H1 (cell line): ENCODE measurements at regions not wholly inside any gene's neighbourhood (a gene's known extent, or its start where the extent isn't known, plus 50 kb on each side); places are given as distances from the start of the nearest gene placed in this dataset.

Experiments
- CTCF ChIA-PET: fragments of 300-600 bp; sonication (Branson Sonifier 250); formaldehyde crosslinking; loops from one replicate; lab custom pipeline; 2021; ENCODE audit not compliant: partially characterized antibody; lab: Charles Lee
- POLR2A ChIA-PET: fragments of 300-600 bp; sonication (Branson Sonifier 250); formaldehyde crosslinking; loops from one replicate; lab custom pipeline; 2021; ENCODE audit warnings: inconsistent platforms; ENCODE audit not compliant: partially characterized antibody; lab: Charles Lee
- DNase-seq, 2 experiments: peaks; one replicate each; pipeline versions ENCODE4 v3.0.0 to v3.0.0-alpha.2; 2010 to 2022; ENCODE audit warnings: low spot score in 2 of 2, low read depth in 1 of 2, mixed read lengths in 1 of 2
- FAIRE-seq: peaks from 2 replicates; lab custom pipeline; 2011; peaks lifted over from hg19 to GRCh38; lab: Jason Lieb, UNC
- H2AFZ ChIP-seq: 2 replicates; pipeline ENCODE4 v1.8.1; 2012; ENCODE audit warnings: low read length, inconsistent platforms
- H2AK5ac ChIP-seq: 2 replicates; pipeline ENCODE4 v1.6.1; 2013; ENCODE audit warnings: low read depth, low read length
- H2BK120ac ChIP-seq: replicated peaks from 2 replicates; pipeline ENCODE3; 2013; ENCODE audit warnings: low read depth, low read length, inconsistent platforms
- H2BK12ac ChIP-seq: 2 replicates; pipeline ENCODE4 v1.6.1; 2013; ENCODE audit warnings: low read depth, low read length
- H2BK15ac ChIP-seq: 2 replicates; pipeline ENCODE4 v1.6.1; 2013; ENCODE audit warnings: low read length
- H2BK20ac ChIP-seq: 2 replicates; pipeline ENCODE4 v1.6.1; 2013; ENCODE audit warnings: low read length
- H2BK5ac ChIP-seq: 2 replicates; pipeline ENCODE4 v1.6.1; 2013; ENCODE audit warnings: low read depth, low read length
- H3K14ac ChIP-seq: 2 replicates; pipeline ENCODE4 v1.6.1; 2013; ENCODE audit warnings: inconsistent platforms; ENCODE audit not compliant: insufficient read length
- H3K18ac ChIP-seq: 2 replicates; pipeline ENCODE4 v1.6.1; 2013; ENCODE audit warnings: low read length; ENCODE audit errors: extremely low read depth
- H3K23ac ChIP-seq: 2 replicates; pipeline ENCODE4 v1.6.1; 2013; ENCODE audit warnings: inconsistent platforms; ENCODE audit not compliant: insufficient read length
- H3K23me2 ChIP-seq: 2 replicates; pipeline ENCODE4 v1.6.1; 2013; ENCODE audit warnings: low read depth, low read length
- H3K27ac ChIP-seq: 2 replicates; pipeline ENCODE4 v1.6.1; 2011; ENCODE audit warnings: low read depth, low read length, inconsistent platforms
- H3K27me3 ChIP-seq, 4 experiments: replicated peaks in 1 of 4; 1 replicate in 1 of 4; 2 replicates in 3 of 4; pipeline versions ENCODE4 v1.6.1 to v1.8.1; 2011 to 2013; ENCODE audit warnings: low read length in 3 of 4, mild to moderate bottlenecking in 3 of 4, inconsistent platforms in 2 of 4, mixed read lengths in 2 of 4, moderate library complexity in 1 of 4; ENCODE audit not compliant: control insufficient read depth in 3 of 4, insufficient read depth in 3 of 4; ENCODE audit errors: extremely low read depth in 1 of 4
- H3K36me3 ChIP-seq, 4 experiments: 2 replicates each; pipeline versions ENCODE4 v1.6.1 to v1.8.1; 2011 to 2013; ENCODE audit warnings: mild to moderate bottlenecking in 4 of 4, low read length in 3 of 4, moderate library complexity in 2 of 4, control low read depth in 1 of 4, inconsistent platforms in 1 of 4; ENCODE audit not compliant: insufficient read depth in 4 of 4, control insufficient read depth in 2 of 4
- H3K4ac ChIP-seq: replicated peaks from 2 replicates; pipeline ENCODE3; 2013; ENCODE audit warnings: low read length, low read depth, mixed read lengths, inconsistent platforms; ENCODE audit not compliant: insufficient read length
- H3K4me1 ChIP-seq, 4 experiments: replicated peaks in 1 of 4; 1 replicate in 1 of 4; 2 replicates in 3 of 4; pipeline versions ENCODE4 v1.6.1 to v1.8.1; 2011 to 2013; ENCODE audit warnings: low read length in 3 of 4, inconsistent platforms in 2 of 4, mixed read lengths in 1 of 4; ENCODE audit not compliant: insufficient read depth in 4 of 4, control insufficient read depth in 3 of 4
- H3K4me2 ChIP-seq, 2 experiments: 2 replicates each; pipeline versions ENCODE4 v1.6.1 to v1.8.1; 2011 to 2013; ENCODE audit warnings: low read depth in 2 of 2, low read length in 2 of 2, control low read depth in 1 of 2, inconsistent platforms in 1 of 2, mild to moderate bottlenecking in 1 of 2; ENCODE audit not compliant: insufficient read depth in 1 of 2
- H3K4me3 ChIP-seq, 4 experiments: fragments of 200-600, 300-600 bp in 1 of 4; sonication (generic), shearing (Covaris generic), sonication (Bioruptor Twin) in 1 of 4; 2 replicates each; pipeline versions ENCODE4 v1.5.1 to v1.8.1; 2011 to 2016; ENCODE audit warnings: low read length in 4 of 4, low read depth in 3 of 4, control low read depth in 2 of 4, inconsistent platforms in 2 of 4, mild to moderate bottlenecking in 2 of 4, mixed read lengths in 1 of 4, moderate library complexity in 1 of 4; ENCODE audit not compliant: insufficient read depth in 2 of 4; ENCODE audit errors: extremely low read depth in 1 of 4
- H3K56ac ChIP-seq: replicated peaks from 2 replicates; pipeline ENCODE3; 2013; ENCODE audit warnings: low read depth, mild to moderate bottlenecking, mixed read lengths, low read length, inconsistent platforms; ENCODE audit not compliant: insufficient read length
- H3K79me1 ChIP-seq: 2 replicates; pipeline ENCODE4 v1.6.1; 2013; ENCODE audit warnings: low read depth, low read length, control low read depth
- H3K79me2 ChIP-seq, 2 experiments: 2 replicates each; pipeline versions ENCODE4 v1.6.1 to v1.8.1; 2012 to 2013; ENCODE audit warnings: low read length in 2 of 2, mild to moderate bottlenecking in 2 of 2, inconsistent platforms in 1 of 2; ENCODE audit not compliant: insufficient read depth in 2 of 2, control insufficient read depth in 1 of 2
- H3K9ac ChIP-seq, 4 experiments: replicated peaks in 1 of 4; 1 replicate in 1 of 4; 2 replicates in 3 of 4; pipeline versions ENCODE4 v1.6.1 to v1.8.1; 2011 to 2013; ENCODE audit warnings: low read depth in 3 of 4, low read length in 3 of 4, control low read depth in 2 of 4, mild to moderate bottlenecking in 2 of 4, moderate library complexity in 2 of 4, inconsistent platforms in 1 of 4; ENCODE audit errors: extremely low read depth in 1 of 4
- H3K9me3 ChIP-seq, 2 experiments: 2 replicates each; pipeline versions ENCODE4 v1.6.1 to v1.8.1; 2012 to 2013; ENCODE audit warnings: mild to moderate bottlenecking in 2 of 2, moderate library complexity in 2 of 2, control low read depth in 1 of 2, inconsistent platforms in 1 of 2, low read depth in 1 of 2, low read length in 1 of 2, mixed read lengths in 1 of 2; ENCODE audit not compliant: insufficient read depth in 2 of 2
- H4K20me1 ChIP-seq, 2 experiments: replicated peaks in 1 of 2; 2 replicates each; pipeline versions ENCODE3 to v1.8.1; 2011 to 2013; ENCODE audit warnings: inconsistent platforms in 2 of 2, low read length in 2 of 2, mild to moderate bottlenecking in 1 of 2; ENCODE audit not compliant: insufficient read depth in 2 of 2, control insufficient read depth in 1 of 2
- H4K5ac ChIP-seq: 2 replicates; pipeline ENCODE4 v1.6.1; 2013; ENCODE audit warnings: low read length, low read depth, mixed read lengths, inconsistent platforms; ENCODE audit not compliant: insufficient read length
- H4K8ac ChIP-seq: 2 replicates; pipeline ENCODE4 v1.8.0; 2013; ENCODE audit warnings: mild to moderate bottlenecking, moderate library complexity, low read length, inconsistent platforms; ENCODE audit not compliant: insufficient read depth; ENCODE audit errors: extremely low read depth
- H4K91ac ChIP-seq: replicated peaks from 2 replicates; pipeline ENCODE3; 2013; ENCODE audit warnings: low read length, mixed read lengths, inconsistent platforms; ENCODE audit not compliant: insufficient read length
- BCL11A ChIP-seq, 2 experiments: IDR thresholded peaks; one replicate each; pipeline ENCODE4 v1.6.1; 2011; ENCODE audit warnings: low read depth in 2 of 2, low read length in 2 of 2, mild to moderate bottlenecking in 2 of 2
- CBX5 ChIP-seq: fragments of 300-800, 300-1000 bp; sonication (generic); IDR thresholded peaks from 2 replicates; pipeline ENCODE4 v1.7.1; 2016; ENCODE audit warnings: antibody characterized with exemption, low read length, low read depth
- CBX8 ChIP-seq: fragments of 300-800, 300-1000 bp; sonication (generic); IDR thresholded peaks from 2 replicates; pipeline ENCODE4 v1.7.1; 2016; ENCODE audit warnings: low read depth, low read length, borderline replicate concordance
- EZH2 ChIP-seq: fragments of 200-600 bp; sonication (generic); IDR thresholded peaks from 2 replicates; pipeline ENCODE4 v1.7.1; 2012; ENCODE audit warnings: low read depth, mild to moderate bottlenecking, moderate library complexity, low read length, inconsistent platforms; ENCODE audit not compliant: severe bottlenecking
- FOSL1 ChIP-seq: IDR thresholded peaks from 2 replicates; pipeline ENCODE4 v1.6.1; 2011; ENCODE audit warnings: mild to moderate bottlenecking, low read depth, low read length, moderate library complexity; ENCODE audit not compliant: insufficient read depth
- JUND ChIP-seq: IDR thresholded peaks from 2 replicates; pipeline ENCODE4 v1.6.1; 2011; ENCODE audit warnings: mild to moderate bottlenecking, improper control_type of control experiment, low read length
- KDM5A ChIP-seq: fragments of 200-600 bp; IDR thresholded peaks from 2 replicates; pipeline ENCODE4 v1.7.1; 2012; ENCODE audit warnings: mild to moderate bottlenecking, low read length, inconsistent platforms, mixed read lengths
- RBBP5 ChIP-seq: IDR thresholded peaks from 2 replicates; pipeline ENCODE4 v1.7.1; 2012; ENCODE audit warnings: low read depth, mild to moderate bottlenecking, inconsistent platforms, low read length, moderate library complexity, borderline replicate concordance
- SRF ChIP-seq: IDR thresholded peaks from 2 replicates; pipeline ENCODE4 v1.6.1; 2011; ENCODE audit warnings: mild to moderate bottlenecking, low read depth, low read length, moderate library complexity
- TAF1 ChIP-seq: IDR thresholded peaks from 2 replicates; pipeline ENCODE4 v1.6.1; 2011; ENCODE audit warnings: mild to moderate bottlenecking, low read depth, low read length
- TBP ChIP-seq: IDR thresholded peaks from 2 replicates; pipeline ENCODE4 v1.6.1; 2011; ENCODE audit warnings: low read depth, low read length, improper control_type of control experiment
- WGBS, 2 experiments: shearing (Covaris generic) in 1 of 2; methylation state at CpG; one replicate each; pipeline versions ENCODE4 v1.1.6 to v1.1.7; 2013 to 2015; ENCODE audit warnings: low lambda C conversion rate in 2 of 2, mixed read lengths in 2 of 2, inconsistent platforms in 1 of 2, low coverage in 1 of 2, missing lambda C conversion rate in 1 of 2; ENCODE audit not compliant: insufficient replicate concordance in 2 of 2, insufficient coverage in 1 of 2, insufficient read length in 1 of 2; ENCODE audit errors: extremely low coverage in 1 of 2, missing lambda C conversion rate in 1 of 2; 5-methylcytosine and 5-hydroxymethylcytosine counted together
- TF ChIP-seq, protein P1 (sequence below), 3 experiments: IDR thresholded peaks; 1 replicate in 2 of 3; 2 replicates in 1 of 3; pipeline versions ENCODE4 v1.5.1 to v1.6.1; 2011; ENCODE audit warnings: low read length in 3 of 3, mild to moderate bottlenecking in 3 of 3, inconsistent platforms in 2 of 3, low read depth in 1 of 3, moderate library complexity in 1 of 3; ENCODE audit not compliant: insufficient read depth in 1 of 3; ENCODE audit errors: control extremely low read depth in 1 of 3

- Histone ChIP-seq H2AFZ (no peak overlapping the region), H2AK5ac (no peak overlapping the region), H3K4me2 (no peak overlapping the region), H3K4me1 (no peaks in the 10 kb centered on the region), H3K79me2 (no peaks in the 10 kb centered on the region), H3K14ac (no peak overlapping the region), H3K79me1 (no peaks in the 10 kb centered on the region), H3K4ac (no peak overlapping the region), H2BK12ac (no peak overlapping the region), H3K9me3 (peaks cover 8 to 10% of the 10 kb centered on the region in 2 experiments), H3K23me2 (no peaks in the 10 kb centered on the region), H2BK5ac (no peak overlapping the region), H4K20me1 (no peaks in the 10 kb centered on the region), H3K36me3 (no peaks in the 10 kb centered on the region), H3K18ac (no peak overlapping the region), H2BK15ac (no peak overlapping the region), H3K27ac (no peak overlapping the region), H3K23ac (no peak overlapping the region), H4K5ac (no peak overlapping the region), H2BK20ac (no peak overlapping the region), H3K56ac (no peak overlapping the region), H3K27me3 (peaks cover 0 to 1% (median 0%) of the 10 kb centered on the region in 4 experiments; a peak in 1 of 7 replicates), H4K91ac (no peak overlapping the region), H4K8ac (no peak overlapping the region), H3K9ac (no peak overlapping the region), H2BK120ac (no peak overlapping the region), H3K4me3 (no peak overlapping the region)
- DNase-seq (no peak), FAIRE-seq (no peak)
- CTCF ChIA-PET = no interaction called here
- POLR2A ChIA-PET = no interaction called here
- WGBS, 2 experiments = 91% methylated on average over 2 of the region's 2 CpGs; no CpG with 5 or more reads in 1 of the 2 experiments
- TF ChIP-seq JUND = no peak
- TF ChIP-seq, protein P1, sequence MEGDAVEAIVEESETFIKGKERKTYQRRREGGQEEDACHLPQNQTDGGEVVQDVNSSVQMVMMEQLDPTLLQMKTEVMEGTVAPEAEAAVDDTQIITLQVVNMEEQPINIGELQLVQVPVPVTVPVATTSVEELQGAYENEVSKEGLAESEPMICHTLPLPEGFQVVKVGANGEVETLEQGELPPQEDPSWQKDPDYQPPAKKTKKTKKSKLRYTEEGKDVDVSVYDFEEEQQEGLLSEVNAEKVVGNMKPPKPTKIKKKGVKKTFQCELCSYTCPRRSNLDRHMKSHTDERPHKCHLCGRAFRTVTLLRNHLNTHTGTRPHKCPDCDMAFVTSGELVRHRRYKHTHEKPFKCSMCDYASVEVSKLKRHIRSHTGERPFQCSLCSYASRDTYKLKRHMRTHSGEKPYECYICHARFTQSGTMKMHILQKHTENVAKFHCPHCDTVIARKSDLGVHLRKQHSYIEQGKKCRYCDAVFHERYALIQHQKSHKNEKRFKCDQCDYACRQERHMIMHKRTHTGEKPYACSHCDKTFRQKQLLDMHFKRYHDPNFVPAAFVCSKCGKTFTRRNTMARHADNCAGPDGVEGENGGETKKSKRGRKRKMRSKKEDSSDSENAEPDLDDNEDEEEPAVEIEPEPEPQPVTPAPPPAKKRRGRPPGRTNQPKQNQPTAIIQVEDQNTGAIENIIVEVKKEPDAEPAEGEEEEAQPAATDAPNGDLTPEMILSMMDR (IDR thresholded peaks at IDR 0.05; ENCODE audit: control extremely low read depth in 1 of 3, insufficient read depth in 1 of 3, low read depth in 1 of 3, low read length in 3 of 3) = no peak
- TF ChIP-seq TAF1 = no peak
- no peak for TF ChIP-seq CBX8
- TF ChIP-seq BCL11A (IDR thresholded peaks at IDR 0.05; ENCODE audit: low read depth in 2 of 2, low read length in 2 of 2) = no peak
- no peak for TF ChIP-seq KDM5A
- no peak for TF ChIP-seq EZH2
- no peak for TF ChIP-seq TBP
- TF ChIP-seq FOSL1 = no peak
- TF ChIP-seq RBBP5 = no peak
- TF ChIP-seq SRF = no peak
- no peak for TF ChIP-seq CBX5
These were observed 165.0 kb downstream of the RBM46 start for GRCh38 chr4:154946113-154946512.
